Esophagus muscularis mucosa (tissue), 4 donors: ENCODE measurements at regions not wholly inside any gene's neighbourhood (a gene's known extent, or its start where the extent isn't known, plus 50 kb on each side); places are given as distances from the start of the nearest gene placed in this dataset.
"Not testable (repeated sequence)": the region's sequence is repeated elsewhere in the genome, so short reads cannot be mapped to it uniquely, and the experiment has no call there.

Experiments used
- DNase-seq: peaks from one replicate; pipeline ENCODE4 v3.0.0-alpha.2; 2017; ENCODE audit errors: extremely low spot score
- H3K27ac ChIP-seq, 4 donors: fragments of 200-600 bp; sonication (generic); replicated peaks in 1 of 4; 1 replicate in 3 of 4; 2 replicates in 1 of 4; pipeline ENCODE4 v1.5.1; 2016 to 2019; ENCODE audit warnings: mild to moderate bottlenecking in 1 of 4
- H3K27me3 ChIP-seq, 4 donors: fragments of 200-600 bp; sonication (generic); one replicate each; pipeline versions ENCODE4 v1.5.1 to v1.6.0; 2016 to 2019
- H3K36me3 ChIP-seq, 4 donors: fragments of 200-600 bp; sonication (generic); one replicate each; pipeline ENCODE4 v1.5.1; 2016 to 2019
- H3K4me1 ChIP-seq, 4 donors: fragments of 200-600 bp; sonication (generic); one replicate each; pipeline ENCODE4 v1.5.1; 2016 to 2019
- H3K4me3 ChIP-seq, 4 donors: fragments of 200-600 bp; sonication (generic); 1 replicate in 2 of 4; 2 replicates in 2 of 4; pipeline ENCODE4 v1.5.1; 2016 to 2019; ENCODE audit warnings: mild to moderate bottlenecking in 4 of 4, moderate library complexity in 1 of 4
- H3K9me3 ChIP-seq, 4 donors: fragments of 200-600 bp; sonication (generic); 1 replicate in 3 of 4; 2 replicates in 1 of 4; pipeline ENCODE4 v1.5.1; 2016 to 2019
- CTCF ChIP-seq, 3 experiments: fragments of 200-600 bp in 2 of 3; fragments of 450-650 bp in 1 of 3; sonication (generic) in 2 of 3; IDR thresholded peaks; one replicate each; pipeline ENCODE4 v1.5.1; 2017 to 2019; ENCODE audit warnings: antibody characterized with exemption in 3 of 3, mild to moderate bottlenecking in 2 of 3, moderate library complexity in 1 of 3
- EP300 ChIP-seq: sonication (generic); formaldehyde crosslinking; IDR thresholded peaks from one replicate; pipeline ENCODE4 v1.6.1; 2017; ENCODE audit warnings: antibody characterized with exemption
- POLR2A ChIP-seq: fragments of 450-650 bp; IDR thresholded peaks from one replicate; pipeline ENCODE4 v1.6.1; 2017; ENCODE audit warnings: antibody characterized with exemption, moderate library complexity, mild to moderate bottlenecking, low read depth
- POLR2AphosphoS5 ChIP-seq, 2 donors: sonication (generic); formaldehyde crosslinking; IDR thresholded peaks; one replicate each; pipeline ENCODE4 v1.6.1; 2017; ENCODE audit warnings: antibody characterized with exemption in 2 of 2
- WGBS: methylation state at CpG from one replicate; pipeline ENCODE4 v1.1.5; 2018; 5-methylcytosine and 5-hydroxymethylcytosine counted together
- intact Hi-C: fragments of 100-400 bp; cut with DNase I; formaldehyde crosslinking; loops from one replicate; pipeline ENCODE4 v1.15.1; 2023

GRCh38 chr14:45946251-45946650, 693.2 kb upstream of the MIS18BP1 start:
- TF ChIP-seq CTCF (IDR thresholded peaks at IDR 0.05) (no peak), EP300 (no peak), POLR2A (no peak), POLR2AphosphoS5 (IDR thresholded peaks at IDR 0.05) (no peak)
- DNase-seq: no peak
- 84% methylated on average over 3 of the region's 3 CpGs for WGBS

GRCh38 chr14:45940318-45940717, 687.3 kb upstream of the MIS18BP1 start:
- Histone ChIP-seq H3K27me3 (no peaks in the 10 kb centered on the region), H3K4me3 (no peak overlapping the region), H3K9me3 (no peaks in the 10 kb centered on the region), H3K27ac (no peak overlapping the region), H3K4me1 (no peaks in the 10 kb centered on the region), H3K36me3 (no peaks in the 10 kb centered on the region)
- TF ChIP-seq CTCF (IDR thresholded peaks at IDR 0.05) (no peak), POLR2A (no peak), POLR2AphosphoS5 (IDR thresholded peaks at IDR 0.05) (no peak), EP300 (no peak)
- no peak for DNase-seq
- intact Hi-C loops: no loop called here

More at GRCh38 chr14:45946251-45946650, 693.2 kb upstream of the MIS18BP1 start:
- H3K27me3 ChIP-seq: no peaks in the 10 kb centered on the region
- H3K4me1 ChIP-seq: no peaks in the 10 kb centered on the region
- no peak overlapping the region for H3K27ac ChIP-seq
- no peak overlapping the region for H3K4me3 ChIP-seq
- no peaks in the 10 kb centered on the region for H3K36me3 ChIP-seq
- intact Hi-C loops: no loop called here
- no peaks in the 10 kb centered on the region for H3K9me3 ChIP-seq

GRCh38 chr14:45939572-45939971, 686.6 kb upstream of the MIS18BP1 start:
- Histone ChIP-seq H3K4me3 (no peak overlapping the region), H3K36me3 (no peaks in the 10 kb centered on the region), H3K4me1 (no peaks in the 10 kb centered on the region), H3K27ac (no peak overlapping the region), H3K27me3 (no peaks in the 10 kb centered on the region), H3K9me3 (peaks cover 0 to 5% (median under 1%) of the 10 kb centered on the region in 4 donors)
- TF ChIP-seq CTCF (IDR thresholded peaks at IDR 0.05) (no peak), POLR2AphosphoS5 (IDR thresholded peaks at IDR 0.05) (no peak), EP300 (no peak), POLR2A (no peak)
- DNase-seq: no peak
- intact Hi-C loops: no loop called here

GRCh38 chr14:45919995-45920394, 667.0 kb upstream of the MIS18BP1 start:
- 65% methylated on average over 3 of the region's 3 CpGs for WGBS
- intact Hi-C loops: not testable (repeated sequence)

GRCh38 chr14:45916340-45916953, 663.4 kb upstream of the MIS18BP1 start:
- Histone ChIP-seq H3K36me3 (no peaks in the 10 kb centered on the region), H3K27ac (no peak overlapping the region), H3K9me3 (peaks cover 0 to 8% (median 0%) of the 10 kb centered on the region in 4 donors), H3K4me1 (no peaks in the 10 kb centered on the region), H3K27me3 (no peaks in the 10 kb centered on the region), H3K4me3 (no peak overlapping the region)
- no peak for DNase-seq
- intact Hi-C loops: no loop called here
- TF ChIP-seq POLR2A: no peak
- 47% methylated on average over 3 of the region's 3 CpGs for WGBS

More at GRCh38 chr14:45919995-45920394, 667.0 kb upstream of the MIS18BP1 start:
- H3K27ac ChIP-seq, H3K4me3 ChIP-seq, H3K4me1 ChIP-seq, H3K9me3 ChIP-seq, H3K27me3 ChIP-seq, DNase-seq, H3K36me3 ChIP-seq: not testable (repeated sequence)

GRCh38 chr14:45907782-45908181, 654.8 kb upstream of the MIS18BP1 start:
- H3K4me3 ChIP-seq: no peak overlapping the region
- no peak for TF ChIP-seq POLR2AphosphoS5 (IDR thresholded peaks at IDR 0.05)
- no peak for TF ChIP-seq EP300
- no peak for TF ChIP-seq CTCF (IDR thresholded peaks at IDR 0.05)
- no peak for TF ChIP-seq POLR2A
- WGBS: 90% methylated on average over 1 of the region's 1 CpG
- H3K9me3 ChIP-seq: peaks cover 0 to 9% (median 4%) of the 10 kb centered on the region in 4 donors
- no peaks in the 10 kb centered on the region for H3K27me3 ChIP-seq
- intact Hi-C loops: no loop called here
- H3K36me3 ChIP-seq: no peaks in the 10 kb centered on the region
- no peak overlapping the region for H3K27ac ChIP-seq
- DNase-seq: no peak
- no peaks in the 10 kb centered on the region for H3K4me1 ChIP-seq
